GM12873 (cell line): ENCODE measurements at regions not wholly inside any gene's neighbourhood (a gene's known extent, or its start where the extent isn't known, plus 50 kb on each side); places are given as distances from the start of the nearest gene placed in this dataset.

Experiments used
- CTCF ChIP-seq: IDR thresholded peaks from 2 replicates; pipeline ENCODE4 v1.5.1; 2012; ENCODE audit warnings: low read depth, mild to moderate bottlenecking, moderate library complexity, low read length, control low read depth; ENCODE audit not compliant: insufficient read depth; ENCODE audit errors: missing control alignments

DNA sequence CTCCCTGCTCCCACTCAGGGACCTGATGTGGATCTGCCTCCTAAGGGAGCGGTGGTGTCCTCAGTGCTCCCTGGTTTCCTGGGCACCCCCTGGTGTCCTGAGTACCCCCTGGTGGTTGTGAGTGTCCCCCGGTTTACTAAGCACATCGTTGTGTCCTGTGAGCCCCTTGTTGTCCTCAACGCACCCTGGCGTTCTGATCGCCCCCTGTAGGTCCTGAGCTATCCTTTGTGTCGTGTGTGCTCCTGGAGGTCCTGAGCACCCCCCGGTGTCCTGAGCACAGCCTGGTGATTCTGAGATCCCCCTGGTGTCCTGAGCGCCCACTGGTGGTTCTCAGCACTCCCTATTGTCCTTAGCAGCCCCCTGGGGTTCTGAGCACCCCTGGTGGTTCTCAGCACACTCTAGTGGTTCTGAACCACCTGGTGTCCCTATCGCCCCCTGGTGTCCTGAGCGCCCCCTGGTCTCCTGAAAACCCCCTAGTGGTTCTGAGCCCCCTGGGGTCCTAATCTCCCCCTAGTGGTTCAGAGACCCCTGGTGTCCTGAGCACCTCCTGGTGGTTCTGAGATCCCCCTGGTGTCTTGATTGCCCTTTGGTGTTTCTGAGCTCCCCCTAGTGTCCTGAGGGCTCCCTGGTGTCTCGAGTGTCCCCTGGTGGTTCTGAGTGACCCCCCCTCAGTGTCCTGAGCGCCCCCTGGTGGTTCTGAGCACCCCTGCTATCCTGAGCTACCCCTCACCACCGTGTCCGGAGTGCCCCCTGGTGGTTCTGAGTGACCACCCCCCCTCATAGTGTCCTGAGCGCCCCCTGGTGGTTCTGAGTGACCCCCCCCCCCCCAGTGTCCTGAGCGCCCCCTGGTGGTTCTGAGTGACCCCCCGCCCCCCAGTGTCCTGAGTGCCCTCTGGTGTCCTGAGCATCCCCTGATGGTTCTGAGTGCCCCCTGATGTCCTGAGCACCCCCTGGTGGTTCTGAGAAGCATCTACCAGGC lies 615.1 kb downstream of the TMEM121 start:
- peak; percentile 50 for TF ChIP-seq CTCF

DNA sequence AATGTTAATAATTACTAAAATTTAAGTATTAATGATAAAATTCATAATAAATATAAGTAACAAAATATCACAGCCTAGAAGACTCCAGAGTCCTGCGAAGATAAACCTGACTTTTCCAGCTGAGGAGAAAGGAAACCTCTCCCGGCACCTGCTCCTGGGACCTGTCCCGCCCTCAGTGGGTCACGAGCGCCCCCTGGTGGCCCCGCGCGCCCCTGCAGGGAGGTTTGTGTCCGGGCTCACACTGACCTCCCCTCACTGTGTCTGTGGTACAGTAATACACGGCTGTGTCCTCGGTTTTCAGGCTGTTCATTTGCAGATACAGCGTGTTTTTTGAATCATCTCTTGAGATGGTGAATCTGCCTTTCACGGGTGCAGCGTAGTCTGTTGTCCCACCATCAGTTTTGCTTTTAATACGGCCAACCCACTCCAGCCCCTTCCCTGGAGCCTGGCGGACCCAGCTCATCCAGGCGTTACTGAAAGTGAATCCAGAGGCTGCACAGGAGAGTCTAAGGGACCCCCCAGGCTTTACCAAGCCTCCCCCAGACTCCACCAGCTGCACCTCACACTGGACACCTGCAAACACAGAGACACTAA lies 627.1 kb downstream of the TMEM121 start:
- TF ChIP-seq CTCF = peak; percentile 60

DNA sequence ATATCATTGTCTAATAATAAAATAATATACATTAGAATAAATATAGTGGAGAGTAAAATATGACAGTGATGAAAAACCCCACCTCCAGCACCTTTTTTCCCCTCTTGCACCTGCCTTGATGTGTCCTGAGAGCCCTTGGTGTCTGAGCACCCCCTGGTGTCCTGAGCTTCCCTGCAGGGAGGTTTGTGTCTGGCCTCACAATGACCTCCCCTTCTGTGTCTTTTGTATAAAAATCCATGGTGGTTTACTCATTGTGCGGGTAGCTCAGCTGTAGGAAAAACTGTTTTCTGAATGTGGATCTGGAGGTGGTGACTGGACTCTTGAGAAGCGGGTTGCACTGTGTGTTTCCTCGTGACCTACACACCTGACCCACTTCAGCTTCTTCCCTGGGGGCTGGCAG lies 636.9 kb downstream of the TMEM121 start:
- TF ChIP-seq CTCF = no peak

DNA sequence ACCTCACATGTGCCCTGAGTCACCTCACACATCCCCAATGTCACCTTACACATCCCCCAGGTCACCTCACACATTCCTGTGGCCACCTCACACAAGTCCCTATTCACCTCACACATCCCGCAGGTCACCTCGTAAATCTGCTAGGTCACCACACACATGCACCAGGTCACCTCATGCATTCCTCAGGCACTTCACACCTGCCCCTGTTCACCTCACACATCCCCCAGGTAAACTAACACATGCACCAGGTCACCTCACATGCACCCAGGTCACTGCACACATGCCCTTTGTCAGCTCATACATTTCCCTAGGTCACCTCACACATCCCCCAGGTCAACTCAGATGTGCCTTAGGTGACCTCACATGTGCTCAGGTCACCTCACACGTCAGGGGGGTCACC lies 639.8 kb downstream of the TMEM121 start:
- no peak for TF ChIP-seq CTCF

GRCh38 chr14:106166650-106167204 lies 640.3 kb downstream of the TMEM121 start:
- no peak for TF ChIP-seq CTCF

- TF ChIP-seq CTCF = peak; percentile 82
These were observed 643.8 kb downstream of the TMEM121 start for GRCh38 chr14:106170163-106170658.

DNA sequence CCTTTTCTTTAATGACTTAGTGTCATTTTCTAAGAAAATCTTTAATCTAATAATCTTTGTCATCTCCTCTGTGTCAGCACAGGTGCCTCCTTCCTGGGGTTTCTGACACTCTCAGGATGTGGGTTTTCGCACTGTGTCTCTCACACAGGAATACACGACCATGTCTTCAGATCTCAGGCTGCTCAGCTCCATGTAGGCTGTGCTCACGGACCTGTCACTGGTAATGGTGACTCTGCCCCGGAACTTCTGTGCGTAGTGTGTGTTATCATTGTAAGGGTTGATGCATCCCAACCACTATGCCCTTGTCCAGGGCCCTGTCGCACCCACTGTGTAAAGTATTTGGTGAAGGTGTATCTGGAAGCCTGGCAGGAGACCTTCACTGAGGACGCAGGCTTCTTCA lies 647.8 kb downstream of the TMEM121 start:
- TF ChIP-seq CTCF = no peak
